SK-N-SH (cell line): ENCODE measurements at regions not wholly inside any gene's neighbourhood (a gene's known extent, or its start where the extent isn't known, plus 50 kb on each side); places are given as distances from the start of the nearest gene placed in this dataset.
"Not testable (repeated sequence)": the region's sequence is repeated elsewhere in the genome, so short reads cannot be mapped to it uniquely, and the experiment has no call there.

ENCODE experiments used
- CTCF ChIP-seq: fragments of 200-600 bp; sonication (generic); IDR thresholded peaks from 2 replicates; pipeline ENCODE4 v1.6.1; 2017; ENCODE audit warnings: antibody characterized with exemption, mild to moderate bottlenecking, moderate library complexity
- EP300 ChIP-seq, 2 experiments: IDR thresholded peaks; 2 replicates each; pipeline versions ENCODE4 v1.4.0 to v1.6.1; 2012; ENCODE audit warnings: borderline replicate concordance in 1 of 2, low read depth in 1 of 2, low read length in 1 of 2
- FOXJ3 ChIP-seq: sonication (generic); formaldehyde crosslinking; IDR thresholded peaks from 2 replicates; pipeline ENCODE4 v1.5.1; 2020; ENCODE audit warnings: mild to moderate bottlenecking, missing genetic modification reagents
- GABPA ChIP-seq: IDR thresholded peaks from 2 replicates; pipeline ENCODE4 v1.4.0; 2012; ENCODE audit warnings: low read depth, mild to moderate bottlenecking
- MXI1 ChIP-seq: IDR thresholded peaks from 2 replicates; pipeline ENCODE4 v1.6.1; 2012; ENCODE audit warnings: mild to moderate bottlenecking, low read depth, low read length, improper control_type of control experiment
- POLR2AphosphoS5 ChIP-seq: IDR thresholded peaks from 2 replicates; pipeline ENCODE4 v1.6.1; 2012; ENCODE audit warnings: low read depth, low read length
- RCOR1 ChIP-seq: fragments of 150-350 bp; IDR thresholded peaks from 2 replicates; pipeline ENCODE4 v1.6.1; 2017; ENCODE audit warnings: antibody characterized with exemption, low read length
- REST ChIP-seq: IDR thresholded peaks from 2 replicates; pipeline ENCODE4 v1.6.1; 2012; ENCODE audit warnings: mild to moderate bottlenecking, low read depth, low read length, moderate library complexity
- TAF1 ChIP-seq: IDR thresholded peaks from 2 replicates; pipeline ENCODE4 v1.6.1; 2012; ENCODE audit warnings: low read depth, mild to moderate bottlenecking, low read length, moderate library complexity, borderline replicate concordance
- TCF12 ChIP-seq: IDR thresholded peaks from 2 replicates; pipeline ENCODE4 v1.4.0; 2012
- TEAD4 ChIP-seq: IDR thresholded peaks from 2 replicates; pipeline ENCODE4 v1.4.0; 2012; ENCODE audit warnings: mild to moderate bottlenecking, borderline replicate concordance; ENCODE audit not compliant: insufficient read depth
- YY1 ChIP-seq: IDR thresholded peaks from 2 replicates; pipeline ENCODE4 v1.4.0; 2012; ENCODE audit warnings: low read depth, mild to moderate bottlenecking

DNA sequence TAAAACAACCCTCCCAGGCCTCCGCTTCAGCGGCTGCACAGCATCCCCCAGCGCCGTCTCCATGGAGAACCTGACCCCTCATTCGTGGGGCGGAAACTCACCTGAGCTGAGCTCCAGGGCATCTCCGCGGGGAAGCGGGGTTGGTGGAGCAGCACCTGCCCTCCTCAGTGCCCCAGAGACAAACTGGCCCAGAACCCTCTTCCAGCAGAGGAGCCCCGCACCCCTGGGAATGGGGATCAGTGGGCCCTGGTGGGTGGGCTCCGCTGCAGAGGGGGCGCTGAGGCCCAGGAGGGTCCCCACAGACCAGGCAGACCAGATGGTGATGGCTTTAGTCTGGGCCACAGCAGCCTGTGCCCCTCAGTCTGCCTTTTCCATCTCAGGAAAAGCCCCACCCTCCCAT lies 261.2 kb downstream of the ADGRD1 start:
- TF ChIP-seq TAF1; REST; CTCF; TCF12; YY1; GABPA; MXI1; RCOR1; POLR2AphosphoS5; EP300 (IDR thresholded peaks at IDR 0.05; ENCODE audit: borderline replicate concordance in 1 of 2, low read depth in 1 of 2, low read length in 1 of 2); TEAD4; FOXJ3: not testable (repeated sequence)
